HG03139 (cell line): ENCODE measurements at regions not wholly inside any gene's neighbourhood (a gene's known extent, or its start where the extent isn't known, plus 50 kb on each side); places are given as distances from the start of the nearest gene placed in this dataset.
"Not testable (repeated sequence)": the region's sequence is repeated elsewhere in the genome, so short reads cannot be mapped to it uniquely, and the experiment has no call there.

Experiments used
- ATAC-seq: cut with Tn5 transposase; IDR thresholded peaks from one replicate; pipeline ENCODE4 v1.9.1; 2021; ENCODE audit not compliant: unreplicated experiment

DNA sequence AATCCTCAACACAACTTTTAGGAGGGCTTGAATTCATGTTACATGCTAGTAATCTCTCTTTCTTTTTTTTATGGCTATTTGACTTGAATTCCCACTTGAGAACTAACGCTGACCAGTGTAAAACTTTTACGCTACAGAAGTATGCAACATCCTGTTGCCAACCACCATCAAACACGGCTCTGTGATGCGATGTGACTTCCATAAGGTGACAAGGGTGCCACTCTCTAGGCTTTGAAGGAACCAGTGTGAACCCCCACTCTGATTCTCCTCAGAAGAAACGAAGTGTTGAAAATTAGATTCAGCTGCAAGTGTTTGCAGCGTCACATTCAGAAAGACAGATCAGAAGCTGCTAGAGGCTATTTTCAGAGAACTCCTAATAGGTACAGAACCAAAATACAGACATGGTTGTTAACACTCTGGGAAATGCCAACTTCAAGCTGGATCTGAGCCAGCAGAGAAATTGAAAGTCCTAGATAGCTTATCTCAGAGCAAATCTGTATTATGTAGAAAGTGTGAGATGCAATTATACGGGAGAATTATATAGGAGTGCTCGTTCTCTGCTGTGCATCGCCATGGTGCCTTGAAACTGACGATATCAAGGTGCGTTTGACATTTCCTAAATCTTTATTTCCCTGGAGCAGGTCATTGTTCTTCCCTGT is 271.2 kb downstream of the LPIN1 start:
- no peak for ATAC-seq

DNA sequence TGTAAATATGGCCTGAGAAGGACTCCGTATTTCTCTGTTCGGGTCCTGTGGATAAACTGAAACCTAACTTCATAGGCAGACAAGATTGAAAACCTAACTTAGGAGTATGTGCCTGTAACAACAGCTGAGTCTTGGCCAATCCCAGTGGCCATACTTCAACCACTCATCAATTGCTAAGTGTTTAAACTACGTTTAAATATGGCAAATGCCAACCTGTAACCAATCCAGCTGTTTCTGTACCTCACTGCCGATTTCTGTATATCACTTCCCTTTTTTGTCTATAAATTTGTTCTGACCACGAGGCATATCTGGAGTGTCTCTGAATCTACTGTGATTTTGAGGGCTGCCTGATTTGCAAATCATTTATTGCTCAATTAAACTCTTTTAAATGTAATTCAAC is 272.3 kb downstream of the LPIN1 start:
- ATAC-seq = not testable (repeated sequence)

DNA sequence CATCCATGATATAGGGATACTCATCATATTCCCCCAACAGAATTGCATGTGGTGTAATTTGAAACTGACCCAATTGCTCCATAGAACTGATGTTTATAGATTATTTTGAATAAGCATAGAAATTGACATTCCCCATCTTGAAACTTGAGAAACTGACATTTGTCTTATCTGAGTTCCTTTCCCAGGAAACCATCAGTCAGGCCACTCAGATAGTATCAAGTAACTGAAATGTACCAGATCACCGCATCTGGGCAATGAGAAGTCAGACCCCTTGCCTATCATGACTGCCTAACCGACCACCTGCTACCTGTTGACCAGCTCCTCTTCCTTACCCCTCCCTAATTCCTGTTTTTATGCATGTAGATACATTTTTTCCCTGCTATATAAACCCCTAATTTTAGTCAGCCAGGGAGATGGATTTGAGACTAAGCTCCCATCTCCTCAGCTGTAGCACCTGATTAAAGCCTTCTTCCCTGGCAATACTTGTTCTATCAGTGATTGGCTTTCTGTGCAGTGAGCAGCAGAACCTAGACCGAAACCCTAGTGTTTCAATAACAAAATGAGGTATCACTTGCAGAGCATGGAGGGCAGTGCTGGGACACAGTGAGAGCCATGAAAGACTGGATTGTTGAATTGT is 274.5 kb downstream of the LPIN1 start:
- no peak for ATAC-seq

DNA sequence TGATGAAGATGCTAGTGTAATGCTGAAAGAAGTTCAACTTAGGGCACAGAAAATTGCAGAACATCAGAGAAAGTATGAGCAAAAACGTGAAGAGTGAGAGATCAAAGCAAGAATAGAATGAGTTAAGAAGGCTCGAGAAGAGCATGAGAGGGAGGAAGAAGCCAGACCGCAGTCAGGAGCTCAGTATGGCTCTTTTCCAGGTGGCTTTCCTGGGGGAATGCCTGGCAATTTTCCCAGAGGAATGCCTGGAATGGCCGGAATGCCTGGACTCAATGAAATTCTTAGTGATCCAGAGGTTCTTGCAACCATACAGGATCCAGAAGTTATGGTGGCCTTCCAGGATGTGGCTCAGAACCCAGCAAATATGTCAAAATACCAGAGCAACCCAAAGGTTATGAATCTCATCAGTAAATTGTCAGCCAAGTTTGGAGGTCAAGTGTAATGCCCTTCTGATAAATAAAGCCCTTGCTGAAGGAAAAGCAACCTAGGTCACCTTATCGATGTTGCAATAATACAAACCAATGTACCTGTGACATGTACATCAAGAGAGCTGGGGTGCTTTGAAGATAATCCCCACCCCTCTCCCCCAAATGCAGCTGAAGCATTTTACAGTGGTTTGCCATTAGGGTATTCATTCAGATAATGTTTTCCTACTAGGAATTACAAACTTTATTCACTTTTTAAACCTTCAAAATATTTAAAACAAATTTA is 277.9 kb downstream of the LPIN1 start:
- not testable (repeated sequence) for ATAC-seq

DNA sequence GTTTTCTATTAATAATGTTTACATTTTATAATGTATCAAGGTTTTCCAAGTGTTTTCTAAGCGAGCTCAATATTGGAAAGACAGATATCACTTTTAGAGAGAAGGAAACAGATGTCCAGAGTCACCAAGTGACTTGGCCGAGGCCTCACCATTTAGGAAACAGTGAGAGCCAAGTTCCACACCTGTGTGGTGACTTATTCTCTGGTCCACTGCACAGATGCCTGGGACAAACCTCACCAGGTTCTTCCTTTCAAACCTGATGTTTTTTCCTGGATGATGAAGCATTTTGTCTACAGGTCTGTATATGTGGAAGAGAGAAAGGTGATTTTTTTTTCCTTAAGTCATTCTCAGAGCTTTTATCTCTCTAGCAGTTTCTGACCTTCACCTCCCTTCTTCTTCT is 280.7 kb downstream of the LPIN1 start:
- no peak for ATAC-seq

DNA sequence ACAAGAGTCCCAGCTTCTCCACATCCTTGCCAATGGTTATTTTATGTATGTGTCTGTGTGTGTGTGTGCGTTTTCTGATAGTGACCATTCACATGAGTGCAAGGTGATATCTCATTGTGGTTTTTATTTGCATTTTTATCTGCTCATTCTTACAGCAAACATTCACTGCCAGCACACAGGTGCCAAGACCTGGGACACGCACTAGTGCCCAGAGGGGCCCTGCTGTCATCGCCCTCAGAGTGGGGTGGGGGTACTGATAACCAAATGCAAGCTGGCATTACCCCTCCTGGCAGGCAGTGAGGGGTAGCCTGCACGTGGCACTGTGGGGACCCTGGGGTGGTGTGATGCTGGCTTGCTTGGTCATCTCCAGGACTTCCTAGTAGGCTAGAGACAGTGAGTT is 285.4 kb downstream of the LPIN1 start:
- ATAC-seq = no peak

DNA sequence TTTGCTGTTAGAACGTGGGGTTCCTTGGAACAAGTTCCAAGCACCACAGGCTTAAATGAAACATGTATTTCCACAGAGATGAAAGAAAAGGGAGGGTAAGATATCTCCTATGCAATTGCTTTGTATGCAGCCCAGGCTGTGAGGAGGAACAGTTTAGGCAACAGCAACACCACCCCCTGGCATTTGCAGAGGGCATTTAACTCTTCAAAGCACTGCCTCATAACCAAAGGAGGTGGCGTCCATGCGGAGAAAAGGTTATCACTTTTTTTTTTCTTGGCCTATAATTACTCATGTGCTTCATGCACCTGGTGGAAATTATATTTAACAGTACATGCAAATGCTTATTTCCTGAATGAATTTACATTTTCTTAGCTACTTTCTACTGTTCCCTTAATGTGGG is 286.0 kb downstream of the LPIN1 start:
- peak; percentile 72 for ATAC-seq

DNA sequence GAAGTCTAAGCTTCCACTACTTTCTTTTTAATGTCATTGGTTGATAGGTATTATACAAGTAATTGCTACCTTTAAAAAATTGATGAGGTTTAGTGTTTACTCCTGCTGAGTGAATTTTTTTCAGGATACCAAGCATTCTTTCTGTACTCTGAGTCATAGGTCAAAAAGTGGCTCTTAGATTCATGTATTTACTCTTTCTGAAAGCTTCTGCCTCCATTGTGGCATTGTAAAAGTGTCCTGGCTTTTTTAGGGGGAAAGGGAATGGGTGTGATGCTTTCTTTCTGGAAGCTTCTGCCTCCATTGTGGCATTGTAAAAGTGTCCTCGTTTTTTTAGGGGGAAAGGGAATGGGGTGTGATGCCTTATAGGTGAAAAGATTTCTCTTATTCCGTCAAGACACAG is 286.5 kb downstream of the LPIN1 start:
- no peak for ATAC-seq

DNA sequence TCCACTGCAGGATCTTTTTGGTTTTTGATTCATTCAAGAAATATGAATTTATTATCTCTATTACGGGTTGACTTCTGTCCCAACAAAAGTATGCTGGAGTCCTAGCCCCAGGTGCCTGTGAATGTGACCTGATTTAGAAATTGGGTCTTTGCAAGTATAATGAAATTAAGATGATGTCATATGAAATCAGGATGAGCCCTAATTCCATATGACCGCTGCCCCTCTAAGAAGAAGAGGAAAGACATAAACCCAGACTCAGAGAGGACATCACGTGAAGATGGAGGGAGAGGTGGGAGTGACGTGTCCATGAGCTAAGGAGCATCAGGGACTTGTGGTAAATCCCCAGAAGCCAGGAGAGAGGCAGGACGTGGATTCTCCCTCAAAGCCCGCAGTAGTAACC is 287.1 kb downstream of the LPIN1 start:
- ATAC-seq = no peak

DNA sequence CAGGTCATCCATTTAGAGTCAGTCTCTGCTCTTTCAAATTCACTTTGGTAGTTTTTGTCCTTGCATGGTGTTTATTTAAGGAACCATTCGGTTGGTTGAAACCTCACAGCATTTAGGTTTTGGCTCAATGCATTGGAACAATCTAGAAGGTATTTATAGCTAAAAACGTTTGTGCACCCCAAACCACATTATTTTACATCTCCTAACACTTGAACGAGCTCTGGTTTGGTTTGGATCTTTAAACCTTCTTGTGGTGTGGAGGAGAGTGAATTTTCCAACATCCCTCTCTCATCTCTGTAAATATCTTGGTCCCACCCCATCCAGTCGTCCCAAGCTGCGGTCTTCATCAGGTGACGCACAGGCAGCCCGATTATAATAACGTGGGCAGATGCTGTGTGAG is 287.9 kb downstream of the LPIN1 start:
- no peak for ATAC-seq

DNA sequence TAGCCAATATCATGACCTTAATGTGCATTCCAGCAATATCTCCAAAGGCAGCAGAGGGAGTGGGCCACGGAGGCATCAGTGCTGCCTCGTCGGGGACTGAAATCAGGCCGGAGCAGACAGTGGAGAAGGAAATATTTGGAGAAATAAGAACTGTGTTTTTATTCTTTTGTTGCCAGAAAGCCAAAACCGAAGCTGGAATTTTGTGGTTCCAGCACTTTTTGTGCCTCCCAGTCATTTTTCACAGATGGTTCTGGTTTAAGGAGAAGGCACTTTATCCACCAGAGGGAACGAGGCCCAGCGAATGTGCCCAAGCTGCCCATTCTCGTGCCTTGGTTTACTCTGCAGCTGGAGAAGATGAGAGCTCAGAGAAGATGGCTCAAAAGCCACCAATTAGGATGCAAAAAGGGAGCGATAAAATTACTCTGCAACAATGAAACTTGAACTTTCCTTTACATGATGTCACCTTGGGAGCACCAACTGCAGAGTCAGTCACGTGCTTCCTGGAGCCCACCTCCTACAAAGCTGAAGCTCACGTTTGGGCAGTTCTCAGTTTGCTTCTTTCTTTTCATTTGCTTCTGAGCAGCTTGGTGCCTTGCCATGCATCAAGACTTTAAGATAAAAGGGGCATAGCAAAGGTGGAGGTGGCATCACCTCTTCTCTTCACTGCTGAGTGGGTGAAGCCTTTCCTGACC is 288.7 kb downstream of the LPIN1 start:
- no peak for ATAC-seq

DNA sequence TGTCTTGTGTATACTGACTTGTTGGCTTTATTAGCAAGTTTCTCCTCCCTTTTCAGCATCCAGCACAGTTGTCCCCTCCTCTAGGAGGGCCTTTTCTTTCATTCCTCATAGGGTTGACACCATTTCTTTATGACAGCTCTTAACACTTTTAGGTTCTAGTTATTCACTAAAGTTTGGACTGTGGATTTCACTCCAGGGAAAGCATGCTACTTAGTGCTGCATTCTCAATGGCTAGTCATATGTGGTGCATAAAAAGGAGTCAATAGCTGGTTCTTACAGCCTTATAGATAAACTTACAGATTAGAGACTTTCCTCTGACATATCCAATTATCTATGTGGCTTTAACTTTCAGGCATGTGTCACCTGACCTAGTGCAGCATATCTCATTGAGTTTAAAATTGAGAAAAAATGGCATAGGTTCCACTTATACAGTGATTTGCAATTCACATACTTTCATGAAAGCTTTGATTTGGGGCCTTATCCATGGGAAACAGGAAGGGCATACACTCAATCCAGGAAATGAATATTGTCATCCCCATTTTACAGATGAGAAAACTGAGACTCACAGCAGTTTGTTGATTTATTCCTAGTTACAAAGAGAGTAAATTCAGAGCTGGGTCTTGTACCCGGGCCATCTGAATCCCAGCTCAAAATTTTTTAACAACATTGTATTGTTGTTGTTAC is 289.7 kb downstream of the LPIN1 start:
- no peak for ATAC-seq

DNA sequence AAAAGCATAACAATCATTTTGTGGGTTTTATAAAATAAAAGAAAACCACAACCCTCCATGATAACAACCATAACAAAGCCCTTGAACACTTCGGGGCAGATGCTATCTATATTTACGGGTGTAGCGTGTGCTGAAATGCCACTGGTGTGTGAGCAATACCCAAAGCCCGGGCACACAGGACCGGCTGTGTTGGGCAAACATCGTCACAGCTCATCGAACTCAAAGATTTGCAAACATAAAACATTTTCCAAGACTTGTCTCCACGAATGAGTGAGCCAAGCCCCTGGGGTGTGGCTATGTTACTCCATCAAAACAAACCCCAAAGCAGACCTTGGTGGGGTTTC is 290.2 kb downstream of the LPIN1 start:
- no peak for ATAC-seq

DNA sequence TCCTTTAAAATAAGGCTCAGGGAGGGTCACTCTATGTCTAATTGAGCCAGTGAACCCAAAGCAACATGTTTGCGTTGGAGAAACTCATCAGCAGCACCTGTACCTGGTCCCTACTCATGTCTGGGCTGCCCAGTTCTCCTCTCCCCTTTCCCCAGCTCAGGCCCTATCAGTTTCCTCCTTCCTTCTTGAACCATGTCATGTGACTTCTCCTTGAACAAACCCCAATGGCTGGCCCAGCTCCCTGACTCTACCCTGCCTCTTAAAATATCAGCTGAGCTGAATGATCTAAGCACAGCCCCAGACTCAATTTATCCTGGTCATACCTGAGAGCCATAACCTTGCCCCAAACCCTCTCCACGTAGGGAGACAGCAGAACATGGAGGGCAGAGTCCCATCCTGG is 290.9 kb downstream of the LPIN1 start:
- ATAC-seq = no peak

DNA sequence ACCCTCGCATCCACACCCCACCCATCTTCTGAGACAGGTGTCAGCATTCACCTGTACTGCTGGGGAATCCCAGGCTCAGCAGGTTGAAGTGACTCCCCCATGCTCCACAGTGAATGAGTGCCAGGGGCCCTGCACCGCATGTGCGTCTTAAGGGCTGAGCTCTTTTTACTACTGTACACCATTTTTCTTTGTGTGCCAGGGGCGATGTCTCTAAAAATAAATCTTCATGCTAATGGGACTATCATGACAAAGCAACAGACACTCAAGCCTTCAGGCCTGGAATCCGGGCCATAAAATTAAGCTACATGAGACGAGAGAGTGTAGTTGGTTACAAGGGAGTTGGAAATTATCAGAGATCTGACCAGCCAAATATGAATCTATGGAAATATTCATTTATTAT is 294.8 kb downstream of the LPIN1 start:
- ATAC-seq = no peak

DNA sequence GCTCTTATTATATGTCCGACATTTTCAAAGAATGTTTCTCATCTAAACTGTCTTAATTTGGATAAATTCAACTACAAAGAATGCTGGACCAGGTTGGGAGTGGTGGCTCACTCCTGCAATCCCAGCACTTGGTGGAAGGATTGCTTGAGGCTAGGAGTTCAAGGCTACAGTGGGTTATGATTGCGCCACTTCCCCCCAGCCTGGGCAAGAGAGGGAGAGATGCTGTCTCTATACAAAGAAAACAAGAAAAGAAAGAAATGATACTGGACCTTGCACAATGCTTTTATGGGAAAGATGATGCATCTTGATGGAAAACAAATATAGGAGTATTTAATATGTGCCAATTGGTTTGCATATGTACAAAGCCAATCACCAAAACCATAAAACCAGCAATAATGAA is 296.7 kb downstream of the LPIN1 start:
- no peak for ATAC-seq

DNA sequence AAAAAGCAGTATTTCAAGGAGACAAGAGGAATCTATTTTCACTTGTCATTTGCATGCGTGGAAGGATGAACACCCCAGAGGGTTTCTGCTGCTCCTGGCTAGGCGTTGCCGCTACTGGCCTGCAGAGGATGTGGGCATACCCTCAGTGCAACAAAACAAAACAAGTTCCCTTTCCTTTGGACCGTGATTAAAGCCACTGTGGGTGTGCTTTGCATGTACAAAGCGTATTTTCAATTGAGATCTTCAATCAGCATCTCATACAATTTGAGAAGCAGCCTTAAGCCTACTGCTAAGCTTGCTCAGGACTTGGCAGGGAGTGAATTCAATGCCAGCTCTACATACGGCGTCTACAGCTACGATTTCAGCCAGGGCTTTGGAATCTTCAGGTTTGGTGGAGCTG is 298.4 kb downstream of the LPIN1 start:
- peak; percentile 47 for ATAC-seq

DNA sequence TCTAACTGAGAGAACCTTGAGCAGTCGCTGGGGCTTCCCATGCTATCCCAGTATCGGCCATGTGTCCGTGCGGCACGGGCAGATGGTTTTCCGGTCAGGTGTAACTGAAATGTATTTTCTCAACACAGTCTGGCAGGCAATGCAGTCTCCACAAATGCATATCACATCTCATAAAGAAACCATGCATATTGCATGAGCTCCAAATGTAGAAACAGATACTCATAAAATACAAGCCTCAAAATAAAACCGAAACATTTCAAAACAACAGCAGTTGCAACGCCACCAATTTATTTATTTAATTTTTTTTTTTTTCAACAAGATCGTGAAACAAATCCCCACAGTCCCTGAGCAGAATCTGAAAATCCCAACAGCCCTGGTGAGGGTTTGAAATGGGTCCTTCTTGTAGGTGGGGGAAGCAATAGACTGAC is 299.4 kb downstream of the LPIN1 start:
- no peak for ATAC-seq

DNA sequence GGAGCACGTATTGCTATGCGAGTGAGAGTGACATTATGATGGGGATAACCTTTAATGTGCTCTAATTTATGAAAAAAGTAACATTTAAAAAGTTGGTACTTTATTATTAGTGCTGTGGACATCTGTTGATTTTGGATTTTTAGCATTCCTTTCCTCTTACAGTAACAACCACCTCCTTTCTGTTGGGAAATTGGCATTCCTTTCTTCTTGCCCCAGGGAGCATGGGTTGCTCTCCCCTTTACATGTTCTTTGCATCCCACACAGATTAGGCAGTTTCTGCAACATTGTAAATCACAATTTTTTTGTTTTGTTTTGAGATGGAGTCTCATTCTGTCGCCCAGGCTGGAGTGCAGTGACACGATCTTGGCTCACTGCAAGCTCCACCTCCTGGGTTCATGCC is 300.2 kb downstream of the LPIN1 start:
- no peak for ATAC-seq

DNA sequence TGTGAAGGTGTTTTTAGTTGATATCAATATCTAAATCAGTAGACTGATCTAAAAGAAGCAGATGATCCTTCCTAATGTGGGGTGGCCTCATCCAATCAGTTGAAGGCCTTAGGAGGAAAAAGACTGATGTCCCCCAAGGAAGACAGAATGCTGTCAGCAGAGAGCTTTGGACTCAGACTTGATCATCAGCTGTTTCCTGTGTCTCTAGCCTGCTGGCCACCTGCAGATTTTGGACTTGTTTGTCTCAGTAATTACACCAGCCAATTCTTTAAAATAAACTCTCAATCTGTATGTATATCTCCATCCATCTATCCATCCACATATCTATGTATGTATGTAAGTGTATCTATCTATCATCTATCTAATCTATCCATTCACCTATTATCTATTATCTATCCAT is 301.3 kb downstream of the LPIN1 start:
- no peak for ATAC-seq

DNA sequence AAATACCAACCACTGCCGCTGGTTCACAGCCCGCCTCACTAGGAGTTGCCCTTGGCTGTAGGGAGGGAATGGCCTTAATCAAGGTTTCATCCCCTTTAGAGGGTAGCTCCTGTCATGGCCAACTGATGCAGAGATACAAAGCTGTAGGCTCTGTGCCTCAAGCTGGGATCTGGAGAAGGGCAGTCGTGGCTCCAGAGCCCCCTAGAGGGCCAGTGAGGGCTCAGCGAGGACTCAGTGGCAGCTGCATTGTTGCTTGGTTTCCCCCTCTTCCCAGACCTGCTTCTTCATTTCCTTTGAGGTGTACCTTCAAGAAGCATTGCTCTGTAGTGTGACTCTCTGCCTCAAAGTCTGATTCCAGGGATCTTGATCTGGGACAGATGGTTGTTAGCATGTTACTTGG is 302.1 kb downstream of the LPIN1 start:
- no peak for ATAC-seq
